Neuronal stem cell (in vitro differentiated cells): ENCODE measurements at regions not wholly inside any gene's neighbourhood (a gene's known extent, or its start where the extent isn't known, plus 50 kb on each side); places are given as distances from the start of the nearest gene placed in this dataset.

Experiments used
- DNase-seq: peaks from one replicate; pipeline ENCODE4 v3.0.0-alpha.2; 2013; ENCODE audit warnings: low spot score
- H2AFZ ChIP-seq: one replicate; pipeline ENCODE4 v1.6.1; 2013; ENCODE audit warnings: mild to moderate bottlenecking, low read length, inconsistent platforms
- H2AK5ac ChIP-seq: 2 replicates; pipeline ENCODE4 v1.6.1; 2013; ENCODE audit warnings: low read depth, mild to moderate bottlenecking, inconsistent platforms, low read length, moderate library complexity, mixed read lengths
- H2BK120ac ChIP-seq: 2 replicates; pipeline ENCODE4 v1.6.1; 2013; ENCODE audit warnings: low read depth, mild to moderate bottlenecking, inconsistent platforms, low read length, moderate library complexity, mixed read lengths
- H2BK12ac ChIP-seq: one replicate; pipeline ENCODE4 v1.6.1; 2013; ENCODE audit warnings: low read length, inconsistent platforms
- H2BK15ac ChIP-seq: 2 replicates; pipeline ENCODE4 v1.6.1; 2013; ENCODE audit warnings: mild to moderate bottlenecking, low read length, inconsistent platforms, mixed read lengths
- H2BK5ac ChIP-seq: one replicate; pipeline ENCODE4 v1.6.1; 2013; ENCODE audit warnings: inconsistent platforms, mild to moderate bottlenecking, low read length, moderate library complexity
- H3K14ac ChIP-seq: one replicate; pipeline ENCODE4 v1.6.1; 2013; ENCODE audit warnings: low read length, inconsistent platforms
- H3K18ac ChIP-seq: 2 replicates; pipeline ENCODE4 v1.6.1; 2013; ENCODE audit warnings: low read length, inconsistent platforms
- H3K23ac ChIP-seq: 2 replicates; pipeline ENCODE4 v1.6.1; 2013; ENCODE audit warnings: low read depth, mild to moderate bottlenecking, mixed read lengths, low read length, inconsistent platforms; ENCODE audit not compliant: poor library complexity
- H3K27ac ChIP-seq: replicated peaks from 3 replicates; pipeline ENCODE4 v1.5.1; 2013; ENCODE audit warnings: low read length, inconsistent platforms
- H3K27me3 ChIP-seq, 3 experiments: 2 replicates each; pipeline ENCODE4 v1.6.1; 2013; ENCODE audit warnings: low read length in 3 of 3, mild to moderate bottlenecking in 2 of 3, inconsistent platforms in 1 of 3, low read depth in 1 of 3, mixed read lengths in 1 of 3, moderate library complexity in 1 of 3; ENCODE audit not compliant: control insufficient read depth in 3 of 3, insufficient read depth in 3 of 3
- H3K36me3 ChIP-seq, 2 donors: replicated peaks in 1 of 2; 2 replicates each; pipeline ENCODE4 v1.6.1; 2013; ENCODE audit warnings: low read length in 2 of 2; ENCODE audit not compliant: control insufficient read depth in 2 of 2, insufficient read depth in 2 of 2
- H3K4ac ChIP-seq: 2 replicates; pipeline ENCODE4 v1.6.1; 2013; ENCODE audit warnings: inconsistent platforms, mild to moderate bottlenecking, low read length, moderate library complexity
- H3K4me1 ChIP-seq, 2 donors: 1 replicate in 1 of 2; 2 replicates in 1 of 2; pipeline ENCODE4 v1.6.1; 2013; ENCODE audit warnings: low read length in 2 of 2, low read depth in 1 of 2; ENCODE audit not compliant: control insufficient read depth in 2 of 2, insufficient read depth in 1 of 2
- H3K4me2 ChIP-seq: one replicate; pipeline ENCODE4 v1.6.1; 2013; ENCODE audit warnings: mild to moderate bottlenecking, low read length, inconsistent platforms; ENCODE audit not compliant: insufficient read depth, poor library complexity, severe bottlenecking
- H3K4me3 ChIP-seq, 2 donors: 2 replicates each; pipeline ENCODE4 v1.5.1; 2013; ENCODE audit warnings: low read length in 2 of 2, mild to moderate bottlenecking in 2 of 2, inconsistent platforms in 1 of 2, moderate library complexity in 1 of 2
- H3K79me1 ChIP-seq: one replicate; pipeline ENCODE4 v1.6.1; 2013; ENCODE audit warnings: low read depth, mild to moderate bottlenecking, inconsistent platforms, low read length, moderate library complexity
- H3K9ac ChIP-seq: one replicate; pipeline ENCODE4 v1.6.1; 2013; ENCODE audit warnings: mild to moderate bottlenecking, low read depth, low read length, inconsistent platforms; ENCODE audit not compliant: poor library complexity
- H3K9me3 ChIP-seq, 2 donors: replicated peaks in 1 of 2; 2 replicates each; pipeline versions ENCODE3 to v1.6.1; 2013; ENCODE audit warnings: low read length in 2 of 2, mild to moderate bottlenecking in 2 of 2, inconsistent platforms in 1 of 2, low read depth in 1 of 2, mixed read lengths in 1 of 2, moderate library complexity in 1 of 2; ENCODE audit not compliant: control insufficient read depth in 2 of 2, insufficient read depth in 1 of 2
- H4K8ac ChIP-seq: one replicate; pipeline ENCODE4 v1.6.1; 2013; ENCODE audit warnings: low read depth, mild to moderate bottlenecking, inconsistent platforms, low read length, moderate library complexity
- H4K91ac ChIP-seq: one replicate; pipeline ENCODE4 v1.6.1; 2013; ENCODE audit warnings: low read length, low read depth, mild to moderate bottlenecking, inconsistent platforms; ENCODE audit not compliant: poor library complexity
- WGBS, 2 donors: extraction: QIAGEN DNeasy Blood & Tissue Kit; methylation state at CpG; one replicate each; pipeline ENCODE4 v1.1.7; 2013; ENCODE audit warnings: missing lambda C conversion rate in 2 of 2, mixed read lengths in 1 of 2; ENCODE audit not compliant: insufficient read length in 2 of 2, insufficient replicate concordance in 1 of 2; ENCODE audit errors: extremely low coverage in 2 of 2; 5-methylcytosine and 5-hydroxymethylcytosine counted together

DNA sequence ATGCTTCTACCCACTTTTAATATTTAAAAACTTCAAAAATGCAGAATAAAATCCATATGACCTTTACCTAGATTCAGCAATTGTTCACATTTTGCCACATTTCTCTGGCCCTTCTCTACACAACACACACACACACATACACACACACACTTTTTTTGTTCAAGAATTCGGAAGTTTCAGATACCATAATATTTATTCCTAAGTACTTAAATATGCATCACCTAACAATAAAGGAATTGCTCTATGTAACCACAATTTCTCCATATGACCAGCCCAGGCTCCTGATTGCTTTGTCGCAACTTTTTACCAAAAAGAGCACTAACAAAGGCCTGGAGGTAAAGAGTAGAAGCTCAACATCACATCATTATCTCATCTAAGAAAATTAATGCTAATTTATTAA lies 106.6 kb downstream of the FAS start:
- WGBS, 2 donors: no CpG with 5 or more reads among the region's 2 CpGs

GRCh38 chr10:89095701-89096391 lies 105.2 kb downstream of the FAS start:
- Histone ChIP-seq H3K79me1 (no peaks in the 10 kb centered on the region), H2BK12ac (no peak overlapping the region), H3K4me3 (no peak overlapping the region), H3K23ac (no peak overlapping the region), H2BK120ac (no peak overlapping the region), H3K9ac (no peak overlapping the region), H3K27ac (no peak overlapping the region), H2AK5ac (no peak overlapping the region), H3K18ac (no peak overlapping the region), H3K4me2 (no peak overlapping the region), H3K36me3 (no peaks in the 10 kb centered on the region), H3K4me1 (no peaks in the 10 kb centered on the region), H4K91ac (no peak overlapping the region), H3K4ac (no peak overlapping the region), H2BK5ac (no peak overlapping the region), H2BK15ac (no peak overlapping the region), H4K8ac (no peak overlapping the region), H3K9me3 (no peaks in the 10 kb centered on the region), H3K14ac (no peak overlapping the region), H2AFZ (no peak overlapping the region), H3K27me3 (no peaks in the 10 kb centered on the region)
- DNase-seq: no peak
- no CpG with 5 or more reads among the region's 1 CpG for WGBS, 2 donors

More for the DNA sequence above, 106.6 kb downstream of the FAS start:
- no peaks in the 10 kb centered on the region for H3K27me3 ChIP-seq
- no peak overlapping the region for H4K91ac ChIP-seq
- no peak overlapping the region for H2BK12ac ChIP-seq
- H4K8ac ChIP-seq: no peak overlapping the region
- no peak overlapping the region for H2BK5ac ChIP-seq
- no peak overlapping the region for H3K27ac ChIP-seq
- no peak overlapping the region for H2BK120ac ChIP-seq
- no peak overlapping the region for H3K14ac ChIP-seq
- no peak overlapping the region for H2BK15ac ChIP-seq
- H3K4ac ChIP-seq: no peak overlapping the region
- no peak overlapping the region for H3K4me3 ChIP-seq
- no peak overlapping the region for H2AFZ ChIP-seq
- DNase-seq: no peak
- no peak overlapping the region for H3K23ac ChIP-seq
- H2AK5ac ChIP-seq: no peak overlapping the region
- H3K36me3 ChIP-seq: no peaks in the 10 kb centered on the region
- no peak overlapping the region for H3K18ac ChIP-seq
- H3K9me3 ChIP-seq: no peaks in the 10 kb centered on the region
- H3K9ac ChIP-seq: no peak overlapping the region
- no peaks in the 10 kb centered on the region for H3K79me1 ChIP-seq
- H3K4me2 ChIP-seq: no peak overlapping the region
- H3K4me1 ChIP-seq: no peaks in the 10 kb centered on the region

- no peak overlapping the region for H3K4ac ChIP-seq
- WGBS, 2 donors: no CpG with 5 or more reads among the region's 3 CpGs
- no peak overlapping the region for H3K9ac ChIP-seq
- H3K27ac ChIP-seq: no peak overlapping the region
- no peaks in the 10 kb centered on the region for H3K79me1 ChIP-seq
- no peak overlapping the region for H2AK5ac ChIP-seq
- H3K4me1 ChIP-seq: no peaks in the 10 kb centered on the region
- no peak overlapping the region for H3K14ac ChIP-seq
- H3K9me3 ChIP-seq: no peaks in the 10 kb centered on the region
- no peak overlapping the region for H3K4me2 ChIP-seq
- H4K8ac ChIP-seq: no peak overlapping the region
- no peak overlapping the region for H2BK5ac ChIP-seq
- no peaks in the 10 kb centered on the region for H3K36me3 ChIP-seq
- no peak overlapping the region for H2AFZ ChIP-seq
- H3K4me3 ChIP-seq: no peak overlapping the region
- no peak for DNase-seq
- H3K27me3 ChIP-seq: no peaks in the 10 kb centered on the region
- no peak overlapping the region for H2BK15ac ChIP-seq
- H3K18ac ChIP-seq: no peak overlapping the region
- no peak overlapping the region for H4K91ac ChIP-seq
- no peak overlapping the region for H3K23ac ChIP-seq
- H2BK12ac ChIP-seq: no peak overlapping the region
- H2BK120ac ChIP-seq: no peak overlapping the region
Observed at GRCh38 chr10:89093728-89094127, 103.1 kb downstream of the FAS start.

DNA sequence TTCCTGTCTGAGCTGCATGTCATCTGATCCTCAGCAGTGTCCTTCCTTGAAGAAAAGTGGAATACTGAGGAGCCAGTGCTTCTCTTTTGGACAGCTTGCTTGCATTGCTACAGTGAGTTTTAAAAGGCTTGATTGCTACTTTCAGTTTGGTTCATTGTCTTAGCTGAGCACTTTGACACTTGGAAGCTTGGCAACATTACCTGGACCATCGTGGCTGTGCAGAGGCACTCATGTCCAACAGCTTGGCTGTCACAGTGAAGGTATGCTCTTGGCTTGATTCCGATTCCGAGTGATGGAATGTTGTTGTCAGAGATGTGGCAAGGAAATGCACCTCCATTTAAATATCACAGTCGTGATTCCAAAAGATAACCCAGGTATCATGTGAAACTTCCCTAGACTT lies 102.4 kb downstream of the FAS start:
- Histone ChIP-seq H3K4me1 (no peaks in the 10 kb centered on the region), H2BK15ac (no peak overlapping the region), H3K4me3 (no peak overlapping the region), H3K79me1 (no peaks in the 10 kb centered on the region), H3K27ac (no peak overlapping the region), H2AK5ac (no peak overlapping the region), H3K36me3 (no peaks in the 10 kb centered on the region), H4K8ac (no peak overlapping the region), H3K4me2 (no peak overlapping the region), H3K18ac (no peak overlapping the region), H2BK12ac (no peak overlapping the region), H4K91ac (no peak overlapping the region), H3K9me3 (no peaks in the 10 kb centered on the region), H3K23ac (no peak overlapping the region), H3K14ac (no peak overlapping the region), H3K4ac (no peak overlapping the region), H2BK120ac (no peak overlapping the region), H2AFZ (no peak overlapping the region), H3K27me3 (no peaks in the 10 kb centered on the region), H3K9ac (no peak overlapping the region), H2BK5ac (no peak overlapping the region)
- no CpG with 5 or more reads among the region's 4 CpGs for WGBS, 2 donors
- no peak for DNase-seq
